ENCODE measurements at regions not wholly inside any gene's neighbourhood (a gene's known extent, or its start where the extent isn't known, plus 50 kb on each side); places are given as distances from the start of the nearest gene placed in this dataset.

DNA sequence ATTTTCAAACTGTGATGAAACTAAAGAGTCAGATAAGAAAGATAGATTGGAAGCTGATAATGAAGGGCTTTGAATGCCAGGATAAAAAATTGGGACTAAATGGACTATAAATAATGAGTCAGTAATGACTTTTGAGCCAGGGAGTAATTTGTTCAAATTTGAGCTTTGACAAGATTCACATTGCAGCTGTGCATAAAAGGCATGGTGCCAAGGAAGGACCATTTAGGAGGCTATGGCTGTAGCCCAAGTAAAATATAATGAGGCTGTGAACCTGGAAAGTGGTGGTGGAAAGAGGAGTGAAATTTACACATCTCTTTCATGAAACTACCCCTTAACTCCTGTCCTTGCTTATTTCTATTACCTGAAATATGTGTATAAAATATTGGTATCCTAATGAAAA is 218.5 kb downstream of the SLC6A15 start:
- Histone ChIP-seq H3K4me3 (ENCODE audit: low read length) (no peak overlapping the region), H4K8ac (ENCODE audit: low read depth, low read length) (no peak overlapping the region), H2BK120ac (ENCODE audit: low read depth, low read length) (no peak overlapping the region), H3K18ac (ENCODE audit: low read length) (no peak overlapping the region), H2BK5ac (ENCODE audit: low read length) (no peak overlapping the region), H3K9ac (ENCODE audit: low read length) (no peak overlapping the region), H3K56ac (ENCODE audit: low read length) (no peak overlapping the region), H2AK5ac (ENCODE audit: low read length) (no peak overlapping the region), H3K36me3 (ENCODE audit: control insufficient read depth, insufficient read depth, low read length) (no peaks in the 10 kb centered on the region), H3K27me3 (ENCODE audit: insufficient read depth, low read length, poor library complexity) (no peaks in the 10 kb centered on the region), H3K79me2 (ENCODE audit: control insufficient read depth, insufficient read depth, low read length) (no peaks in the 10 kb centered on the region), H3K79me1 (ENCODE audit: low read length) (no peaks in the 10 kb centered on the region), H3K4me2 (ENCODE audit: low read length) (no peak overlapping the region), H3K4ac (ENCODE audit: low read depth, low read length) (no peak overlapping the region), H3K23ac (ENCODE audit: low read length) (no peak overlapping the region), H3K4me1 (ENCODE audit: control insufficient read depth, low read depth, low read length) (no peaks in the 10 kb centered on the region), H3K27ac (ENCODE audit: low read depth, low read length) (no peak overlapping the region), H2BK15ac (replicated peaks; ENCODE audit: low read depth) (no peak overlapping the region), H4K5ac (ENCODE audit: low read length) (no peak overlapping the region)
- no peak for DNase-seq

DNA sequence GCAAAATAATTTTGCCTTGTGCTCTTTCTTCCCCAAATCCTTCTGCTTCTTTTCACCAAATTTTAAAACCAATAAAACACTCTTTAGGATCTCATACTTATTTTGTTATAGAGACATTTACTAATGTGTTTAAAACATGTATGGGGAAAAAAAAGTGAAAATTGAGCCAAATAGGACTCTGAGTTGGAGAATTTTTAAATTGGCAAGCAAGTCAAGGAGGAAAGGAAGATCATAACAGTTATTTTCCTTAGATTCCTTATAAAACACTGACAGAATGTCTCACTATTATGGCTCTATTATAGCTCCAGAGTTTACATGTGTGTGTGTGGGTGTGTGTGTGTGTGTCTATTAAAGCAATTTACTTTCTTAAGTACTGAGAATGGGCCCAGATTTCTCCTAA is 220.5 kb downstream of the SLC6A15 start:
- H3K9ac ChIP-seq (ENCODE audit: low read length) = no peak overlapping the region
- H3K4me1 ChIP-seq (ENCODE audit: control insufficient read depth, low read depth, low read length) = no peaks in the 10 kb centered on the region
- no peak for DNase-seq
- H3K79me1 ChIP-seq (ENCODE audit: low read length) = no peaks in the 10 kb centered on the region
- no peak overlapping the region for H4K5ac ChIP-seq (ENCODE audit: low read length)
- no peak overlapping the region for H3K4ac ChIP-seq (ENCODE audit: low read depth, low read length)
- H2AK5ac ChIP-seq (ENCODE audit: low read length) = no peak overlapping the region
- no peak overlapping the region for H3K4me3 ChIP-seq (ENCODE audit: low read length)
- H3K79me2 ChIP-seq (ENCODE audit: control insufficient read depth, insufficient read depth, low read length) = no peaks in the 10 kb centered on the region
- H2BK120ac ChIP-seq (ENCODE audit: low read depth, low read length) = no peak overlapping the region
- H3K18ac ChIP-seq (ENCODE audit: low read length) = no peak overlapping the region
- H2BK5ac ChIP-seq (ENCODE audit: low read length) = no peak overlapping the region
- H3K56ac ChIP-seq (ENCODE audit: low read length) = no peak overlapping the region
- H2BK15ac ChIP-seq (replicated peaks; ENCODE audit: low read depth) = no peak overlapping the region
- H3K23ac ChIP-seq (ENCODE audit: low read length) = no peak overlapping the region
- no peaks in the 10 kb centered on the region for H3K36me3 ChIP-seq (ENCODE audit: control insufficient read depth, insufficient read depth, low read length)
- no peak overlapping the region for H3K4me2 ChIP-seq (ENCODE audit: low read length)
- H3K27ac ChIP-seq (ENCODE audit: low read depth, low read length) = no peak overlapping the region
- no peaks in the 10 kb centered on the region for H3K27me3 ChIP-seq (ENCODE audit: insufficient read depth, low read length, poor library complexity)
- no peak overlapping the region for H4K8ac ChIP-seq (ENCODE audit: low read depth, low read length)

DNA sequence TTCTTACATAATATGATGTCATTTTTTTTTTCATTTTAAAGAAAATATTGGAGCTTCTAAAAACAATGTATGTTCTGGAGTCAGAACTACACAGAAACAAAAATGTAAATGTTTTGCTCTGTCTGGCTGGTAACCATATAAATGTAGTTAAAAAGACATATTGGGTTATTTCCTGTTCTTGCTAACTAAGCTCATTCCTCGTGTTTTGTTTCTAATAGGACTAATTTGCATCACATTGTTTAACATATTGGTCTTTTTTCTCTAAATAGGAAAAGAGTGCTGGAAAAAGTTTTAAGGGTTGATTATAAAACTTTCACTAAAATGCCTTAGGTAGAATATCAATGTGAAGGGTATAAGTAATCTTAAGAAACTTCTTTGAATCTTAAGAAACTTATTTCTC is 221.3 kb downstream of the SLC6A15 start:
- Histone ChIP-seq H2BK5ac (ENCODE audit: low read length) (no peak overlapping the region), H3K9ac (ENCODE audit: low read length) (no peak overlapping the region), H3K79me1 (ENCODE audit: low read length) (no peaks in the 10 kb centered on the region), H2BK15ac (replicated peaks; ENCODE audit: low read depth) (no peak overlapping the region), H2BK120ac (ENCODE audit: low read depth, low read length) (no peak overlapping the region), H2AK5ac (ENCODE audit: low read length) (no peak overlapping the region), H3K4me3 (ENCODE audit: low read length) (no peak overlapping the region), H3K79me2 (ENCODE audit: control insufficient read depth, insufficient read depth, low read length) (no peaks in the 10 kb centered on the region), H3K56ac (ENCODE audit: low read length) (no peak overlapping the region), H3K36me3 (ENCODE audit: control insufficient read depth, insufficient read depth, low read length) (no peaks in the 10 kb centered on the region), H4K8ac (ENCODE audit: low read depth, low read length) (no peak overlapping the region), H3K23ac (ENCODE audit: low read length) (no peak overlapping the region), H3K27me3 (ENCODE audit: insufficient read depth, low read length, poor library complexity) (no peaks in the 10 kb centered on the region), H3K4me2 (ENCODE audit: low read length) (no peak overlapping the region), H4K5ac (ENCODE audit: low read length) (no peak overlapping the region), H3K4me1 (ENCODE audit: control insufficient read depth, low read depth, low read length) (no peaks in the 10 kb centered on the region), H3K4ac (ENCODE audit: low read depth, low read length) (no peak overlapping the region), H3K18ac (ENCODE audit: low read length) (no peak overlapping the region), H3K27ac (ENCODE audit: low read depth, low read length) (no peak overlapping the region)
- no CpG with 5 or more reads among the region's 1 CpG for WGBS (ENCODE audit: extremely low coverage, insufficient coverage, low lambda C conversion rate)
- DNase-seq = no peak

DNA sequence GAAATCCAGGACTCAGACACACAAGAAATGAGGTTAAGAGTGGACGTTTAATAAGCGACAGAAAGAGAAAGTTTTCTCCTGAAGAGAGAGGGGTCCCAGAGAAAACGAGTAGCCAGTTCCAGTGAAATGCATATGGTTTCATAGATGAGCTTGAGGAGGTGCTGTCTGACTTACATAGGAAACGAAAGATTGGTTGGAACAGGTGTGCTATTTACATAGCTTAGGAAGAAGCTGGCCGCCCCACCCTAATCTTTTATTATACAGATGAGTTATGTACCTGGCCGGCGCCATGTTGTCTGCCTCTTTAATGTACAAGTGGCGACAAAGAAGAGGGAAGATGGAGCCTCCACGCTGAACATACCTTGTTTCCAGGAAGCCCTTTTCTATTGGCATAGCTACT is 223.0 kb downstream of the SLC6A15 start:
- no peaks in the 10 kb centered on the region for H3K36me3 ChIP-seq (ENCODE audit: control insufficient read depth, insufficient read depth, low read length)
- no peak overlapping the region for H2AK5ac ChIP-seq (ENCODE audit: low read length)
- H3K4me3 ChIP-seq (ENCODE audit: low read length) = no peak overlapping the region
- no peak overlapping the region for H3K27ac ChIP-seq (ENCODE audit: low read depth, low read length)
- H4K5ac ChIP-seq (ENCODE audit: low read length) = no peak overlapping the region
- H4K8ac ChIP-seq (ENCODE audit: low read depth, low read length) = no peak overlapping the region
- H3K4ac ChIP-seq (ENCODE audit: low read depth, low read length) = no peak overlapping the region
- H3K79me2 ChIP-seq (ENCODE audit: control insufficient read depth, insufficient read depth, low read length) = no peaks in the 10 kb centered on the region
- no peaks in the 10 kb centered on the region for H3K79me1 ChIP-seq (ENCODE audit: low read length)
- H3K23ac ChIP-seq (ENCODE audit: low read length) = no peak overlapping the region
- no CpG with 5 or more reads among the region's 9 CpGs for WGBS (ENCODE audit: extremely low coverage, insufficient coverage, low lambda C conversion rate)
- no peaks in the 10 kb centered on the region for H3K27me3 ChIP-seq (ENCODE audit: insufficient read depth, low read length, poor library complexity)
- H3K18ac ChIP-seq (ENCODE audit: low read length) = peak overlapping the region; percentile 18
- no peak overlapping the region for H3K56ac ChIP-seq (ENCODE audit: low read length)
- no peak overlapping the region for H2BK5ac ChIP-seq (ENCODE audit: low read length)
- no peak overlapping the region for H3K9ac ChIP-seq (ENCODE audit: low read length)
- no peaks in the 10 kb centered on the region for H3K4me1 ChIP-seq (ENCODE audit: control insufficient read depth, low read depth, low read length)
- no peak overlapping the region for H2BK15ac ChIP-seq (replicated peaks; ENCODE audit: low read depth)
- H2BK120ac ChIP-seq (ENCODE audit: low read depth, low read length) = no peak overlapping the region
- DNase-seq = no peak
- no peak overlapping the region for H3K4me2 ChIP-seq (ENCODE audit: low read length)

DNA sequence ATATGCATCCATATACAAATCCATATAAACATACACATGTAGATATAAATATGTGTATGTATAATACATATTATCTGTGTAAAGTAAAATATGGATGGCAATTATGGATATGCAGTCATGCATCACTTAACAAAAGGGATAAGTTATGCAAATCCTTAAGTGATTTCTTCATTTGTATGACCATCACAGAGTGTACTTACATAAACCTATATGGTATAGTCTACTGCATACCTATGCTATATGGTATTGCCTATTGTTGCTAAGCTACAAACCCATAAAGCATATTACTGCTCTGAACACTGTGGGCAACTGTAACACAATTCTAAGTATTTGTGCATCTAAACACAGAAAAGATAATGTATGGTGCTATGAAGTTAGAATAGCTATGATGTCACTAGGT is 227.2 kb downstream of the SLC6A15 start:
- Histone ChIP-seq H3K4me3 (ENCODE audit: low read length) (no peak overlapping the region), H3K27ac (ENCODE audit: low read depth, low read length) (no peak overlapping the region), H4K5ac (ENCODE audit: low read length) (no peak overlapping the region), H3K36me3 (ENCODE audit: control insufficient read depth, insufficient read depth, low read length) (no peaks in the 10 kb centered on the region), H3K4me2 (ENCODE audit: low read length) (no peak overlapping the region), H4K8ac (ENCODE audit: low read depth, low read length) (no peak overlapping the region), H3K4ac (ENCODE audit: low read depth, low read length) (no peak overlapping the region), H3K27me3 (ENCODE audit: insufficient read depth, low read length, poor library complexity) (no peaks in the 10 kb centered on the region), H3K18ac (ENCODE audit: low read length) (no peak overlapping the region), H3K4me1 (ENCODE audit: control insufficient read depth, low read depth, low read length) (no peaks in the 10 kb centered on the region), H2BK15ac (replicated peaks; ENCODE audit: low read depth) (no peak overlapping the region), H3K23ac (ENCODE audit: low read length) (no peak overlapping the region), H3K9ac (ENCODE audit: low read length) (no peak overlapping the region), H2BK120ac (ENCODE audit: low read depth, low read length) (no peak overlapping the region), H2BK5ac (ENCODE audit: low read length) (no peak overlapping the region), H3K56ac (ENCODE audit: low read length) (no peak overlapping the region), H2AK5ac (ENCODE audit: low read length) (no peak overlapping the region), H3K79me1 (ENCODE audit: low read length) (no peaks in the 10 kb centered on the region), H3K79me2 (ENCODE audit: control insufficient read depth, insufficient read depth, low read length) (no peaks in the 10 kb centered on the region)
- DNase-seq = no peak

DNA sequence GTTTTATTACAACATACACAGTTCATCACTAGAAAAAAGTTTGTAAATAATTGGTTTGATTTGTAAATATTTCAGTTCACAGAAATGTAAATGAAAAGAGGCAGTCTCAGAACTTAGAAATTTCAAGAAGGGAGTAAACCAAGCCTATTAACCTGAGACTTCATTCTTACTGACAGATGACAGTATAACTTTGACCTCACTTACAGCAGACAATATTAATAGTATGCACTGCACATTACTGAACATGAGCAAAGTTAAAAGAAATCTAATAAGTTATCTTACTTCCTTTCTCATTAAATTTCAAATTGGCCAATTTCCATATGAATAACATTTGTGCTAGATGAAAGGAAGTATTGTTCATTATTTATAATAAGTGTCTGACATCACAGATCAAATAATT is 235.8 kb downstream of the SLC6A15 start:
- Histone ChIP-seq H3K4me1 (ENCODE audit: control insufficient read depth, low read depth, low read length) (no peaks in the 10 kb centered on the region), H3K27me3 (ENCODE audit: insufficient read depth, low read length, poor library complexity) (no peaks in the 10 kb centered on the region), H3K79me1 (ENCODE audit: low read length) (no peaks in the 10 kb centered on the region), H2AK5ac (ENCODE audit: low read length) (no peak overlapping the region), H4K5ac (ENCODE audit: low read length) (no peak overlapping the region), H3K23ac (ENCODE audit: low read length) (no peak overlapping the region), H3K9ac (ENCODE audit: low read length) (no peak overlapping the region), H4K8ac (ENCODE audit: low read depth, low read length) (no peak overlapping the region), H2BK15ac (replicated peaks; ENCODE audit: low read depth) (no peak overlapping the region), H3K18ac (ENCODE audit: low read length) (no peak overlapping the region), H3K36me3 (ENCODE audit: control insufficient read depth, insufficient read depth, low read length) (no peaks in the 10 kb centered on the region), H2BK5ac (ENCODE audit: low read length) (no peak overlapping the region), H3K56ac (ENCODE audit: low read length) (no peak overlapping the region), H3K79me2 (ENCODE audit: control insufficient read depth, insufficient read depth, low read length) (no peaks in the 10 kb centered on the region), H2BK120ac (ENCODE audit: low read depth, low read length) (no peak overlapping the region), H3K27ac (ENCODE audit: low read depth, low read length) (no peak overlapping the region), H3K4ac (ENCODE audit: low read depth, low read length) (no peak overlapping the region), H3K4me3 (ENCODE audit: low read length) (no peak overlapping the region), H3K4me2 (ENCODE audit: low read length) (no peak overlapping the region)
- no peak for DNase-seq
